ENCODE measurements at regions not wholly inside any gene's neighbourhood (a gene's known extent, or its start where the extent isn't known, plus 50 kb on each side); places are given as distances from the start of the nearest gene placed in this dataset.

DNA sequence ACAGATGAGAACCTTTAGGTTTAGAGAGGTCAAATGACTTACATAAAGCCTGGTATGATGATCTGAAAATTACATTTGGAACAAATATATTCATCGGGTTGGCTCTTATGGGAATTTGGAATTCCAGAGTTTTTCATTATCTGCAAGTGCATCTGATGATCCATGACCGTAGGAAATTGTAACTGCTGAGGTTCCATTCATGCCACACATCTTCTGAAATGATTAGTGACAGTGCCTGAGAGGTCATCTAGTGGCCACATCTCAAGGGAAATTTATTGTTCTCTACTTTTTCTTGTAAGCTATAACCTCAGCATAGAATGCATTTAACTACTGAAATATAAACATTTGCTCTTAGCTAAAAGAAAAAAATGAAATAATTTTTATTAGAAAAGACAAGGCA is 105.8 kb upstream of the NWD2 start:
- TF ChIP-seq CTCF (IDR thresholded peaks at IDR 0.05; ENCODE audit: poor library complexity) (no peak), EZH2 (IDR thresholded peaks at IDR 0.05; ENCODE audit: borderline replicate concordance) (no peak), EZH2phosphoT487 (IDR thresholded peaks at IDR 0.05; ENCODE audit: low read depth, severe bottlenecking, unreplicated experiment) (no peak)

All from hepatocyte (in vitro differentiated cells).